CD14-positive monocyte (primary cell): ENCODE measurements at regions not wholly inside any gene's neighbourhood (a gene's known extent, or its start where the extent isn't known, plus 50 kb on each side); places are given as distances from the start of the nearest gene placed in this dataset.

Experiments used
- DNase-seq, 3 donors: peaks; one replicate each; pipeline ENCODE4 v3.0.0-alpha.2; 2011 to 2022
- H2AFZ ChIP-seq: 2 replicates; pipeline ENCODE4 v1.6.0; 2012; ENCODE audit warnings: mild to moderate bottlenecking, low read depth, low read length, inconsistent platforms; ENCODE audit not compliant: insufficient read depth, poor library complexity, severe bottlenecking
- H3K27ac ChIP-seq, 2 donors: 1 replicate in 1 of 2; 2 replicates in 1 of 2; pipeline ENCODE4 v1.5.1; 2012 to 2013; ENCODE audit warnings: low read length in 2 of 2, control low read depth in 1 of 2, inconsistent platforms in 1 of 2, low read depth in 1 of 2, mild to moderate bottlenecking in 1 of 2
- H3K27me3 ChIP-seq, 2 donors: one replicate each; pipeline versions ENCODE4 v1.6.0 to v1.6.1; 2011 to 2013; ENCODE audit warnings: low read length in 2 of 2; ENCODE audit not compliant: control insufficient read depth in 2 of 2, insufficient read depth in 2 of 2
- H3K36me3 ChIP-seq, 2 donors: replicated peaks in 1 of 2; 1 replicate in 1 of 2; 2 replicates in 1 of 2; pipeline versions ENCODE4 v1.5.1 to v1.6.1; 2012 to 2013; ENCODE audit warnings: low read length in 2 of 2, control low read depth in 1 of 2, inconsistent platforms in 1 of 2, mild to moderate bottlenecking in 1 of 2; ENCODE audit not compliant: insufficient read depth in 2 of 2, control insufficient read depth in 1 of 2
- H3K4me1 ChIP-seq, 2 donors: 1 replicate in 1 of 2; 2 replicates in 1 of 2; pipeline versions ENCODE4 v1.5.1 to v1.6.1; 2012 to 2013; ENCODE audit warnings: low read length in 2 of 2, control low read depth in 1 of 2, inconsistent platforms in 1 of 2, mild to moderate bottlenecking in 1 of 2, moderate library complexity in 1 of 2; ENCODE audit not compliant: insufficient read depth in 2 of 2, control insufficient read depth in 1 of 2
- H3K4me2 ChIP-seq: replicated peaks from 2 replicates; pipeline ENCODE3; 2012; ENCODE audit warnings: low read length, moderate library complexity, mild to moderate bottlenecking; ENCODE audit not compliant: poor library complexity, severe bottlenecking; ENCODE audit errors: extremely low read depth
- H3K4me3 ChIP-seq, 3 experiments: fragments of 200-600 bp in 1 of 3; sonication (generic) in 1 of 3; replicated peaks in 1 of 3; 1 replicate in 2 of 3; 2 replicates in 1 of 3; pipeline ENCODE4 v1.5.1; 2011 to 2013; ENCODE audit warnings: low read length in 3 of 3, mild to moderate bottlenecking in 3 of 3, control low read depth in 2 of 3, low read depth in 2 of 3, inconsistent platforms in 1 of 3, moderate library complexity in 1 of 3
- H3K79me2 ChIP-seq: 2 replicates; pipeline ENCODE4 v1.6.0; 2012; ENCODE audit warnings: mild to moderate bottlenecking, control low read depth, inconsistent platforms, low read length, moderate library complexity; ENCODE audit not compliant: insufficient read depth
- H3K9ac ChIP-seq: 2 replicates; pipeline ENCODE4 v1.6.0; 2017; ENCODE audit warnings: low read length, mild to moderate bottlenecking; ENCODE audit not compliant: insufficient read depth, poor library complexity, severe bottlenecking
- H3K9me3 ChIP-seq, 2 donors: replicated peaks in 1 of 2; 1 replicate in 1 of 2; 2 replicates in 1 of 2; pipeline versions ENCODE4 v1.5.1 to v1.6.1; 2012 to 2013; ENCODE audit warnings: low read length in 2 of 2, control low read depth in 1 of 2; ENCODE audit not compliant: control insufficient read depth in 1 of 2, insufficient read depth in 1 of 2
- H4K20me1 ChIP-seq: 2 replicates; pipeline ENCODE4 v1.6.0; 2012; ENCODE audit warnings: mild to moderate bottlenecking, low read length, control low read depth, moderate library complexity; ENCODE audit not compliant: insufficient read depth
- H3K27ac Mint-ChIP-seq, 7 donors: one replicate each; pipeline ENCODE4 v1.8.0; 2020; ENCODE audit warnings: mild to moderate bottlenecking in 7 of 7, mixed read lengths in 7 of 7, moderate library complexity in 6 of 7, inconsistent platforms in 2 of 7
- H3K27me3 Mint-ChIP-seq, 3 donors: one replicate each; pipeline ENCODE4 v1.8.0; 2021 to 2022; ENCODE audit warnings: low read depth in 3 of 3, mild to moderate bottlenecking in 3 of 3, mixed read lengths in 3 of 3, moderate library complexity in 3 of 3, inconsistent platforms in 1 of 3
- H3K36me3 Mint-ChIP-seq, 2 donors: one replicate each; pipeline ENCODE4 v1.8.0; 2020; ENCODE audit warnings: mixed read lengths in 2 of 2, inconsistent platforms in 1 of 2, mild to moderate bottlenecking in 1 of 2
- H3K4me1 Mint-ChIP-seq: one replicate; pipeline ENCODE4 v1.8.0; 2020; ENCODE audit warnings: mild to moderate bottlenecking, mixed read lengths
- H3K4me3 Mint-ChIP-seq, 2 donors: one replicate each; pipeline ENCODE4 v1.8.0; 2020; ENCODE audit warnings: mild to moderate bottlenecking in 2 of 2, mixed read lengths in 2 of 2, moderate library complexity in 1 of 2
- H3K9me3 Mint-ChIP-seq, 7 donors: one replicate each; pipeline ENCODE4 v1.8.0; 2020 to 2022; ENCODE audit warnings: mixed read lengths in 7 of 7, mild to moderate bottlenecking in 6 of 7, moderate library complexity in 6 of 7, inconsistent platforms in 2 of 7
- WGBS: methylation state at CpG from one replicate; pipeline ENCODE4 v1.1.5; 2013; ENCODE audit warnings: missing lambda C conversion rate; ENCODE audit not compliant: insufficient coverage; 5-methylcytosine and 5-hydroxymethylcytosine counted together
- intact Hi-C, 2 donors: fragments of 100-400 bp; cut with micrococcal nuclease; formaldehyde crosslinking; loops; one replicate each; pipeline versions ENCODE4 v1.15.0 to v1.15.1; 2023
- TF ChIP-seq, protein P1 (sequence below): fragments of 200-600 bp; IDR thresholded peaks from one replicate; pipeline ENCODE4 v1.8.0; 2022; ENCODE audit warnings: antibody characterized with exemption, mild to moderate bottlenecking

- Histone ChIP-seq H3K79me2 (no peaks in the 10 kb centered on the region), H2AFZ (peak overlapping the region; percentile 74), H3K36me3 (no peaks in the 10 kb centered on the region), H3K9me3 (no peaks in the 10 kb centered on the region), H3K27me3 (no peaks in the 10 kb centered on the region), H3K4me3 (peak overlapping the region in 2 of 3 experiments; percentile 20 to 37), H3K27ac (peak overlapping the region; percentile 93 to 100), H3K4me2 (peak overlapping the region; percentile 50), H3K9ac (peak overlapping the region; percentile 67), H3K4me1 (peaks cover 83% of the 10 kb centered on the region in 2 donors), H4K20me1 (no peaks in the 10 kb centered on the region)
- intact Hi-C loops = loop anchor here in 1 of 2 donors (10.0 kb wide), 1 partner anchor 167 kb away; the partner anchor contains the start of gene BOD1
- no CpG with 5 or more reads among the region's 8 CpGs for WGBS
- peak; percentile 96 to 97 (median 96) for DNase-seq
- TF ChIP-seq, protein P1, sequence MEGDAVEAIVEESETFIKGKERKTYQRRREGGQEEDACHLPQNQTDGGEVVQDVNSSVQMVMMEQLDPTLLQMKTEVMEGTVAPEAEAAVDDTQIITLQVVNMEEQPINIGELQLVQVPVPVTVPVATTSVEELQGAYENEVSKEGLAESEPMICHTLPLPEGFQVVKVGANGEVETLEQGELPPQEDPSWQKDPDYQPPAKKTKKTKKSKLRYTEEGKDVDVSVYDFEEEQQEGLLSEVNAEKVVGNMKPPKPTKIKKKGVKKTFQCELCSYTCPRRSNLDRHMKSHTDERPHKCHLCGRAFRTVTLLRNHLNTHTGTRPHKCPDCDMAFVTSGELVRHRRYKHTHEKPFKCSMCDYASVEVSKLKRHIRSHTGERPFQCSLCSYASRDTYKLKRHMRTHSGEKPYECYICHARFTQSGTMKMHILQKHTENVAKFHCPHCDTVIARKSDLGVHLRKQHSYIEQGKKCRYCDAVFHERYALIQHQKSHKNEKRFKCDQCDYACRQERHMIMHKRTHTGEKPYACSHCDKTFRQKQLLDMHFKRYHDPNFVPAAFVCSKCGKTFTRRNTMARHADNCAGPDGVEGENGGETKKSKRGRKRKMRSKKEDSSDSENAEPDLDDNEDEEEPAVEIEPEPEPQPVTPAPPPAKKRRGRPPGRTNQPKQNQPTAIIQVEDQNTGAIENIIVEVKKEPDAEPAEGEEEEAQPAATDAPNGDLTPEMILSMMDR = no peak
- Mint-ChIP-seq H3K27ac (peak overlapping the region; percentile 95 to 100 (median 99)), H3K9me3 (peaks cover 0 to 5% (median 2%) of the 10 kb centered on the region in 7 donors), H3K27me3 (no peaks in the 10 kb centered on the region), H3K4me3 (peak overlapping the region; percentile 32 to 37), H3K36me3 (peaks cover 6 to 11% of the 10 kb centered on the region in 2 donors), H3K4me1 (peaks cover 76% of the 10 kb centered on the region)
Measured at GRCh38 chr5:173781816-173782670, 106.1 kb upstream of the CPEB4 start.

GRCh38 chr5:173782671-173783101, 105.5 kb upstream of the CPEB4 start:
- H2AFZ ChIP-seq = peak overlapping the region; percentile 74
- H3K27ac Mint-ChIP-seq = peak overlapping the region; percentile 95 to 100 (median 99)
- peaks cover 4 to 10% of the 10 kb centered on the region in 2 donors for H3K36me3 Mint-ChIP-seq
- peaks cover 80 to 82% of the 10 kb centered on the region in 2 donors for H3K4me1 ChIP-seq
- no peaks in the 10 kb centered on the region for H3K27me3 Mint-ChIP-seq
- TF ChIP-seq, protein P1 = no peak
- 90% methylated on average over 2 of the region's 4 CpGs for WGBS
- H3K4me2 ChIP-seq = peak overlapping the region; percentile 50
- no peaks in the 10 kb centered on the region for H3K9me3 ChIP-seq
- peaks cover 75% of the 10 kb centered on the region for H3K4me1 Mint-ChIP-seq
- no peaks in the 10 kb centered on the region for H4K20me1 ChIP-seq
- no peaks in the 10 kb centered on the region for H3K79me2 ChIP-seq
- no peaks in the 10 kb centered on the region for H3K36me3 ChIP-seq
- DNase-seq = no peak
- H3K9ac ChIP-seq = peak overlapping the region; percentile 67
- H3K27me3 ChIP-seq = no peaks in the 10 kb centered on the region
- intact Hi-C loops = loop anchor here in 1 of 2 donors (10.0 kb wide), 1 partner anchor 168 kb away; the partner anchor contains the start of gene BOD1
- H3K4me3 Mint-ChIP-seq = no peak overlapping the region
- peaks cover 0 to 5% (median 2%) of the 10 kb centered on the region in 7 donors for H3K9me3 Mint-ChIP-seq
- H3K4me3 ChIP-seq = no peak overlapping the region
- H3K27ac ChIP-seq = peak overlapping the region; percentile 93 to 100
